GM19035 (cell line): ENCODE measurements at regions not wholly inside any gene's neighbourhood (a gene's known extent, or its start where the extent isn't known, plus 50 kb on each side); places are given as distances from the start of the nearest gene placed in this dataset.
"Not testable (repeated sequence)": the region's sequence is repeated elsewhere in the genome, so short reads cannot be mapped to it uniquely, and the experiment has no call there.

Experiments used
- ATAC-seq: cut with Tn5 transposase; IDR thresholded peaks from one replicate; pipeline ENCODE4 v1.9.1; 2021; ENCODE audit not compliant: unreplicated experiment

DNA sequence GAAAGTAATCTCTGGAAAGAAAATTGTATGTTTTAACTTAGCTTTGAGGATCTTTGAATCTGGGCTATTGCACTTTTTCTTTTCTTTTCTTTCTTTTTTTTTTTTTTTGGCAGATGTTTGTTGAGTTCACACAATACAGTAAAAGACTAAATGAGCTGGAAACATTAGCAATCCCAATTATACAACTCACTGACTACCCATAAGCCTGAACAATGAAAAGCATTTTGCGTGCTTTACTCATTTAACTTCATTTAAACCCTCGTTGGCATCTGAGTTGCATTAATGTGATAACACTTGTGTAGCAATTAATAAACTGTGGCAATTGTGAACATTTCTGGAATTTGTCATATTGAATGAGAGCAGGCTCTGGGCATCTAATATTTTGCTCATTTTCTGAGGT, 269.4 kb upstream of the RBMS3 start:
- ATAC-seq: no peak

DNA sequence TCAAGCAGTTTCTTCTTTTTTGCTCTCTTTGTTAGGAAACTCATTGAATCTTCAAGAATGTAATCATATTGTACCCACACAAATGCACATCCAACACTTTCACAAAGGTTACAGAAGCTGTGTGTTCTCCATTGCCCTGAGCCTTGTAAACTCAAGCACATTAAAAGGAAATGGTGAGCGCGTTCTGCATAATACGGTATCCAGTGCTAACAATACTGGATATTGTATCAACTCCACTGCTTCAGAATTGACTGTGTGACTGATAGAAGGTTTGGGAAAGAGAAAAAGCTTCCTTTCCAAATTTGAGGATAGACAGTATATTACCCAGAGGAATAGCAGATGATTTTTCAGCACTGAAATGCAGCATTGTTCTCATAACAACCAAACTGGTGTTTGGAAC, 268.9 kb upstream of the RBMS3 start:
- ATAC-seq: no peak

GRCh38 chr3:29022976-29023375, 257.9 kb upstream of the RBMS3 start:
- no peak for ATAC-seq

DNA sequence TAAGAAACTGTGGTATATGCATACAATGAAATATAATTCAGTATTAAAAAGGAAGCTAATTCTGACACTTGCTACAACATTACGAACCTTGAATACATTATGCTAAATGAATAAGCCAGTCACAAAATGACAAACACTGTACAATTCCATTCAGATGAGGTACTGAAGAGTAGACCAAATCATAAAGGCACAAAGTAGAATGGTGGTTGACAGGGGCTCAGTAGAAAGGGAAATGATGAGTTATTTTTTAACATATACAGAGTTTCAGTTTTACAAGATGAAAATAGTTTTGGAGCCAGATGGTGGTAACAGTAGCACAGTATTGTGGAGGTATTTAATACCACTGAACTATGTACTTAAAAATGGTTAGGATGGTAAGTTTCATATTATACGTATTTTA, 254.6 kb upstream of the RBMS3 start:
- peak; percentile 78 for ATAC-seq

GRCh38 chr3:29026959-29027358, 253.9 kb upstream of the RBMS3 start:
- no peak for ATAC-seq

DNA sequence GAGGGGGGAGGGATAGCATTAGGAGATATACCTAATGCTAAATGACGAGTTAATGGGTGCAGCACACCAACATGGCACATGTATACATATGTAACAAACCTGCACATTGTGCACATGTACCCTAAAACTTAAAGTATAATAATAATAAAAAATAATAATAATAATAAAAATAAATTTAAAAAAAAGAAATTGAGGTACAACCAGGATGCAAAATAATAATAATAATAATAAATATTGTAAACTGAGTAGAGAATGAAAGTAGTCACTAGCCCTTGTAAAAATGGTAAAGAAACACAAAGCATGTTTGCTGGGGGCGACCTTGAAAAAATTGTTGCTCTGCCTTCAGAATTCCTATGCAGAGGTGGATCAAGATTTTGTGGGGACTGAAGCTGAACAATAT, 249.7 kb upstream of the RBMS3 start:
- not testable (repeated sequence) for ATAC-seq

DNA sequence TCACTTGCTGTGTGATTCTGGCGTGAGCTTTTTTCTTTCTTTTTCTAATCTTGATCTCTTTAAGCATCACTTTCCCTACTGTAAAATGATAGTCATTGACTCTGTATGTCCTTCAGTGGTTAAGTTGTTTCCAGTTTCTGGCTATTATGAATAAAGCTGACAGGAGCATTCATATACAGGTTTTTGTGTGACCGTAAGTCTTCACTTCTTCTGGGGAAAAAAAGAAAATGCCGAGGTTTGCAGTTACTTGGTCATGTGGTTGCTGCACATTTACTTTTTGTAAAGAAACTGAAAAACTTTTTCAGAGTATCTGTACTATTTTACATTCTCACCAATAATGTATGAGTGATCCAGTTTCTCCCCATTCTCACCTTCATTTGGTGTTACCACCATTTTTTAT, 247.4 kb upstream of the RBMS3 start:
- ATAC-seq: no peak

DNA sequence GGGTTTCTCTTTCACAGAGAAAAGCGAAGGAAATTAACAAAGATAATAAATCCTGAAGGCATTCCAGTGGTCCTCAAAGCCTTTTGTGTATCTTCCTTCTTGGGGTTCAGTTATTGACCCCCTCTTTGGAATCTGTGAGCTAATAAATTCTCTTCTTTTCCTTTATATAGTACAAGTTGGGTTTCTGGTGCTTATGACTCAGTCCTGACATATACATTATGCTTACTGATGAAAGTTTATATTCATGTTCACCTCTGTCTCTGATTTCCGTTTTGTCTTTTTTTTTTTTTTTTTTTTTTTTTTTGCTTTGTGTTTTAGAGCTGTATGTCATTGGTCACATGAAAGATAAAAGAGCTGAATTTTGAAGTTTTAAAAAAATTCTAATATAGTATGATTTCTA, 230.7 kb upstream of the RBMS3 start:
- ATAC-seq: no peak

- no peak for ATAC-seq
These were observed 223.5 kb upstream of the RBMS3 start for GRCh38 chr3:29057326-29057725.

GRCh38 chr3:29064085-29064484, 216.8 kb upstream of the RBMS3 start:
- no peak for ATAC-seq

DNA sequence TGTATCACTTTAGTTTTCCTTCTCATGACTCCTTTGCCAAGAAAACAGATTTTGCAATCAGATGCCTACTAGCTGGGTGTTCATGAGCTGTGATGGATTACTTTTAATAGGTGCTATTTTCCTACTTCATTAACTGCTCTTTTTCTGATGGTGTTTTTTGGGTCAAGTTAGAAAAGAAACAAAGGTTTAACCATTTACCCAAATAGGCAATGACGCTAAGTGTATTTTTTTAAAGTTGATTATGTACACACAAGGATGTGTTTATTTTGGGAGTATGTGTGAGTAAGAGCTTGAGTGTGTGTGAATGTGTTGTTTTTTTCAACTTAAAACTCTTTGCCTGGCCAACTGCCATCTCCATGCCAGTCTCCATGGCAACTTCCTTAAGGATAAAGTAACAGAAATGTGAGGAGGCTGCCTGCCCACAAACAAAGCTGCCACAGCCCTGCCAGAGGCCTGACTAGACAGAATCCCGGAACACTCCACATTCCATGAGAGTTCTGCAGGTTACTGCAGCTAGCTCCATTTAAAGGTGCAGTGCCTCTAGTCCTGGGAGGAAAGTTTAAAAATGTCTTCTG, 215.6 kb upstream of the RBMS3 start:
- no peak for ATAC-seq

GRCh38 chr3:29067007-29067406, 213.9 kb upstream of the RBMS3 start:
- no peak for ATAC-seq

DNA sequence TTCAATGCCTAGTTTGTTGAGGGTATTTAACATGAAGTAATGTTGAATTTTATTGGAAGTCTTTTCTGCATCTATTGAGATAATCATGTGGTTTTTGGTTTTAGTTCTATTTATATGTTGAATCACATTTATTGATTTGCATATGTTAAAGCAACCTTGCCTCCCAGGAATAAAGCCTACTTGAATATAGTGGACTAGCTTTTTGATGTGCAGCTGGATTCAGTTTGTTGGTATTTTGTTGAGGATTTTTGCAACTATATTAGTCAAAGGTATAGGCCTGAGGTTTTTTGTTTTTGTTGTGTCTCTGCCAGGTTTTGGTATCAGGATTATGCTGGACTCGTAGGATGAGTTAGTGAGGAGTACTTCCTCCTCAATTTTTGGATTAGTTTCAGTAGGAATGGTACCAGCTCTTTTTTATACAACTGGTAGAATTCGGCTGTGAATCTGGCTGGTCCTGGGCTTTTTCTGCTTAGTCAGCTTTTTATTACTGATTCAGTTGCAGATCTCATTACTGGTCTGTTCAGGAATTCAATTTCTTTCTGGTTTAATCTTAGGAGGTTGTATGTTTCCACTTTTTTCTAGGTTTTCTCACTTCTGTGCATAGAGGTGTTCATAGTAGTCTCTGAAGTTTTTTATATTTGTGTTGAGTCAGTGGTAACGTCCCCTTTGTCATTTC, 209.8 kb upstream of the RBMS3 start:
- no peak for ATAC-seq

- no peak for ATAC-seq
These were observed 208.3 kb upstream of the RBMS3 start for GRCh38 chr3:29072611-29073010.

GRCh38 chr3:29077356-29077755, 203.5 kb upstream of the RBMS3 start:
- no peak for ATAC-seq

- no peak for ATAC-seq
These were observed 201.5 kb upstream of the RBMS3 start for GRCh38 chr3:29079358-29079757.

GRCh38 chr3:29080967-29081366, 199.9 kb upstream of the RBMS3 start:
- no peak for ATAC-seq

GRCh38 chr3:29083081-29083480, 197.8 kb upstream of the RBMS3 start:
- ATAC-seq: no peak

GRCh38 chr3:29083676-29084075, 197.2 kb upstream of the RBMS3 start:
- ATAC-seq: no peak

DNA sequence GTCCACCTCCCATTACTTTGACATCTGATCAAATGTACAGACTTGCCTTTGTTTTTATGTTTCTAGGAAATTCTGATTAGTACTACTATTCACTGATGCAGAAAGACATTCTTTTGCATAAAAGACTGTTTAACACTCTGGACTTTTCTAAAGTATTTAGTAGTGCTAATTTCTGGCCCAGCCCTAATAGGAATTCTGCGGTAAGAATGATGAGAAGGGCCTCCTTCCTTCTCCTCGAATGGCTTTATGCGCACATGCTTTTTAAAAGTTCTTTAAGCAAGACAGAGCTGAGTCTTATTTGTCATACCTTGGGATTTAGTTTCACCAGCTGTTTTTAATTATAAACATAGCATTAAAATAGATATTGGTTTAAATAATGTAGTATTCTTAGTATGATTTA, 192.3 kb upstream of the RBMS3 start:
- ATAC-seq: no peak

DNA sequence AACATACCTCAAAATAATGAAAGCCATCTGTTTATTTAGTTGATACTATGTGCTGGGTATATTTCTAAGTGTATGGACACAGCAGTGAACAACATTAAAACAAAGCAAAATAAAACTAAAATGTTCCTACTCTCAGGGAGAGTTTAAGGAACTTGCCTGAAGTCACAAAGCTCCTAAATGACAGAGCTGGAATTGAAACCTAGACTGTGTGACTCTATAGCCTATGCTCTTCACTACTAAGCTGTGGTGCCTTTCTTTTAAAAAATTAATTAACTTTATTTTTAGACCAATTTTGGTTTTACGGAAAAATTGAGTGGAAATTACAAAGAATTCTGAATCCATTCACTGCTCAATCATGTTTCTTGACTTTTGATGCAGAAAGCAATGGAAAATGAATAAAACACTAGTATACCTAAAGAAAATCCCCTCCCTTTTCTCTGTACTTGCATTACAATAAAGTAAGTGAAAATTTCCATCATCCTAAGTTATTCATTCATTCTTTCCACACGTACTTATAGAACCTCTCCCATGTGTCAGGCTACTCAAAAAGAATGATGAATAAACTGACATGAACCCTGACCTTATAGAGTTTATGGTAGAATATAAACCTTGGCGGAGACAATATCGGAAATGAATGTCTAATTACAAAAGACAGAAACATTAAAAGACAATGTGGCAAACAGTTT, 189.8 kb upstream of the RBMS3 start:
- no peak for ATAC-seq

- ATAC-seq: no peak
These were observed 189.2 kb upstream of the RBMS3 start for GRCh38 chr3:29091599-29092189.
